Gastroesophageal sphincter (tissue), 3 donors: ENCODE measurements at regions not wholly inside any gene's neighbourhood (a gene's known extent, or its start where the extent isn't known, plus 50 kb on each side); places are given as distances from the start of the nearest gene placed in this dataset.

Experiments
- CTCF ChIP-seq, 4 experiments: fragments of 200-600 bp in 2 of 4; fragments of 450-650 bp in 2 of 4; sonication (generic) in 1 of 4; IDR thresholded peaks; one replicate each; pipeline ENCODE4 v1.5.1; 2017 to 2019; ENCODE audit warnings: antibody characterized with exemption in 4 of 4, mild to moderate bottlenecking in 2 of 4, moderate library complexity in 2 of 4
- POLR2A ChIP-seq, 2 donors: fragments of 450-650 bp; IDR thresholded peaks; one replicate each; pipeline ENCODE4 v1.6.1; 2017; ENCODE audit warnings: antibody characterized with exemption in 2 of 2, mild to moderate bottlenecking in 2 of 2, moderate library complexity in 1 of 2
- POLR2AphosphoS5 ChIP-seq: sonication (generic); formaldehyde crosslinking; IDR thresholded peaks from one replicate; pipeline ENCODE4 v1.6.1; 2017; ENCODE audit warnings: antibody characterized with exemption

GRCh38 chr2:149662556-149662955 is 75.0 kb upstream of the MMADHC start:
- TF ChIP-seq POLR2A (IDR thresholded peaks at IDR 0.05) (no peak), CTCF (IDR thresholded peaks at IDR 0.05) (no peak), POLR2AphosphoS5 (no peak)
